Fibroblast of pulmonary artery (primary cell): ENCODE measurements at regions not wholly inside any gene's neighbourhood (a gene's known extent, or its start where the extent isn't known, plus 50 kb on each side); places are given as distances from the start of the nearest gene placed in this dataset.
A peak's percentile ranks its signal among the peaks of the same experiment; 100 is the strongest.

Experiments used
- DNase-seq: peaks from one replicate; pipeline ENCODE4 v3.0.0-alpha.2; 2010; ENCODE audit warnings: low read depth
- H3K4me3 ChIP-seq: replicated peaks from 2 replicates; pipeline ENCODE4 v1.5.1; 2011; ENCODE audit warnings: low read depth, mild to moderate bottlenecking, control low read depth, low read length, moderate library complexity
- TF ChIP-seq, protein P1 (sequence below): IDR thresholded peaks from 2 replicates; pipeline ENCODE4 v1.5.1; 2011; ENCODE audit warnings: mild to moderate bottlenecking, control low read depth, low read length, inconsistent platforms; ENCODE audit errors: missing control alignments

DNA sequence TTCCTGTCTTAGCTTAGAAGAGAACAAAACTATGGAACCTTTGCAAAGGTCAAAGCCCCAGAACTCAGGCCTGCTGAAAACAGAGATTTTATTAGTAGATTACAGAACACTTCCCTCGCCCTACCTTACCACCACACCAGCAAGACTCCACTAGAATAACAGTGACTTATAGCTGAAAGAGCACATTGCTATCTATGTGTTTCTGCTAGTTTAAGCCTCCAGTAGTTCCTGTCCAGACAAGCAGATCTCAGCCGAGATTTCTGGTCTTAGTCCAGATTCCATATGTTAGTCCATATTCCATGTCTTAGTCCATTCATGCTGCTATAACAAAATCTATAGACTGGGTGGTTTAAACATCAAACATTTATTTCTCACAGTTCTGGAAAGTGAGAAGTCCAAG, 412.3 kb upstream of the ID4 start:
- no peak for DNase-seq
- no peak overlapping the region for H3K4me3 ChIP-seq
- TF ChIP-seq, protein P1, sequence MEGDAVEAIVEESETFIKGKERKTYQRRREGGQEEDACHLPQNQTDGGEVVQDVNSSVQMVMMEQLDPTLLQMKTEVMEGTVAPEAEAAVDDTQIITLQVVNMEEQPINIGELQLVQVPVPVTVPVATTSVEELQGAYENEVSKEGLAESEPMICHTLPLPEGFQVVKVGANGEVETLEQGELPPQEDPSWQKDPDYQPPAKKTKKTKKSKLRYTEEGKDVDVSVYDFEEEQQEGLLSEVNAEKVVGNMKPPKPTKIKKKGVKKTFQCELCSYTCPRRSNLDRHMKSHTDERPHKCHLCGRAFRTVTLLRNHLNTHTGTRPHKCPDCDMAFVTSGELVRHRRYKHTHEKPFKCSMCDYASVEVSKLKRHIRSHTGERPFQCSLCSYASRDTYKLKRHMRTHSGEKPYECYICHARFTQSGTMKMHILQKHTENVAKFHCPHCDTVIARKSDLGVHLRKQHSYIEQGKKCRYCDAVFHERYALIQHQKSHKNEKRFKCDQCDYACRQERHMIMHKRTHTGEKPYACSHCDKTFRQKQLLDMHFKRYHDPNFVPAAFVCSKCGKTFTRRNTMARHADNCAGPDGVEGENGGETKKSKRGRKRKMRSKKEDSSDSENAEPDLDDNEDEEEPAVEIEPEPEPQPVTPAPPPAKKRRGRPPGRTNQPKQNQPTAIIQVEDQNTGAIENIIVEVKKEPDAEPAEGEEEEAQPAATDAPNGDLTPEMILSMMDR = no peak

DNA sequence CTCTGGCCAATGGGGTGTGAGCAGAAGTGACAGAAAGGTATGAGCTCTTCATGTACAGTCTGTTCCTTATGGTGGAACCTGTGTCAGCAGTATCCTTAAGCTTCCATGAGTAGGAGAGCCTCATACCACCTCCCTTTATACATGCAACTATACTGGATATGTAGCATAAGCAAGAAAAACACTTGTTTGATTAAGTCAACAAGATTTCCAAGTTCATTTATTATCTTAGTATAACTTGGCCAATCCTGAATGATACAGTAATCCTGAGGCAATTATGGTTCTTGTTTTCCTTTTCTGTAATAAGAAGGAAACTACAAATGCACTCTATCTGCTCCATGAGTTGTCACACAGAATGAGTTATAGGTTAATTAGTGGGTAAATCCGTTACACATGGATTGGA, 409.6 kb upstream of the ID4 start:
- no peak for DNase-seq
- TF ChIP-seq, protein P1 = no peak
- H3K4me3 ChIP-seq = no peak overlapping the region

DNA sequence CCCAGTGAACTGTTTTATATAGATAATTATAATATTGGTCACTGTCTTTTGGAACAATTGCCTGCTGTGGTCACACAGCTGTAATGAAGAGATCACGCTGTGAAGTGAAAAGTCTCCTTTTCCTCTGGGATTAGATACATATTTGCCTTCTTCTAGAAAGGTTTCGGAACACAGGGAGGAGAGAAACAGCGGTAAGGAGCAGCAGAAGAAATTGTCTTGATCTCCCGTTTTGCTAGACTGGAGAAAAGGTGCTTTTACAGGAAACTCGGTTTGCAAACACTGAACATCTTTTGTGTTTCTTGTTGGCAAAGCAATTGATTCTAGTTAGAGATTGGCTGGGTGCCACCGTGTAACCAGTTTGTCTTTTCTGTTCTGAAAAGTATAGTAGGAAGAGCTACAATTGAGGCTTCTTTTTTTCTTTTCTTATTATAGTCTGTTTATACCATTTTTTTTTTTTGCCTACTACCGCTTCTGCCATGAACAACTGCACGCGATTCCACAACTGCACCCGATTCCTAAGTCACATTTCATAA, 404.1 kb upstream of the ID4 start:
- H3K4me3 ChIP-seq = no peak overlapping the region
- DNase-seq = peak; percentile 26
- TF ChIP-seq, protein P1 = no peak

DNA sequence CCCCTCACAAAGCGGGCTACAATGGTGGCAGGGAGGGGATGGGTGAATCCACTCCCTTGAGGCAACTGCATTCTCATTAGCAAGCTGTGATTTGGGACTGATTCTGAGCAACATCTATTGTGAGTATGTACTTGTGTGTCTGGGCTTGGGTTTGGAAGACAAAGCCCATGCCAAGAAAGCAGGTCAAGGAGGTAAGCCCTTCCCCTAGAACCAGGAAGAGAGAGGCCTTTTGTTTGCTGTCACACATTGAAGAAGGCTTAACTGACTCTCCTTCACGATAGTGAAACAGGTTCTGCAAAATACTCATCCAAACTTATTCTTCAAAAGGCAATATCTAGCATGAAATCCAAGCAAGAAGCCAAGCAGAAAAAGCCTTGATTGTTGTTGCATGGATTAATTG, 403.1 kb upstream of the ID4 start:
- TF ChIP-seq, protein P1 = no peak
- DNase-seq = no peak
- H3K4me3 ChIP-seq = no peak overlapping the region

DNA sequence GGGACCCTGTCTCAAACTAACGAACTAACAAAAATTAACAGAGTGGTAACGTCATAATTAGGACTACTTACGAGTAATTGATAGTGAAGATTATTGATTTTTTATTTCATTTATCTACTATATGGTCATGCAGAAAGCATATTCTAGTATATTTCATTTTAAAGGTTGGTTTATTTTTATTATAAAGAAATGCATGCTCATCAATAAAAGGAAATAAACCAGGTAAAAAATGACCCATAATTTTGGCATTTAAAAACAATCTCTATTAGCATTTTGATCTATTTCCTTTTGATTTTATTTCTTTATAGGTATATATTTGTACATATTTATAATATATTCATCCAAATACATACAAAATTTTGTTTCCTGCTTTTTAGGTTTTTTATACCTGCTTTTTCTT, 401.4 kb upstream of the ID4 start:
- TF ChIP-seq, protein P1 = no peak
- no peak overlapping the region for H3K4me3 ChIP-seq
- DNase-seq = no peak

DNA sequence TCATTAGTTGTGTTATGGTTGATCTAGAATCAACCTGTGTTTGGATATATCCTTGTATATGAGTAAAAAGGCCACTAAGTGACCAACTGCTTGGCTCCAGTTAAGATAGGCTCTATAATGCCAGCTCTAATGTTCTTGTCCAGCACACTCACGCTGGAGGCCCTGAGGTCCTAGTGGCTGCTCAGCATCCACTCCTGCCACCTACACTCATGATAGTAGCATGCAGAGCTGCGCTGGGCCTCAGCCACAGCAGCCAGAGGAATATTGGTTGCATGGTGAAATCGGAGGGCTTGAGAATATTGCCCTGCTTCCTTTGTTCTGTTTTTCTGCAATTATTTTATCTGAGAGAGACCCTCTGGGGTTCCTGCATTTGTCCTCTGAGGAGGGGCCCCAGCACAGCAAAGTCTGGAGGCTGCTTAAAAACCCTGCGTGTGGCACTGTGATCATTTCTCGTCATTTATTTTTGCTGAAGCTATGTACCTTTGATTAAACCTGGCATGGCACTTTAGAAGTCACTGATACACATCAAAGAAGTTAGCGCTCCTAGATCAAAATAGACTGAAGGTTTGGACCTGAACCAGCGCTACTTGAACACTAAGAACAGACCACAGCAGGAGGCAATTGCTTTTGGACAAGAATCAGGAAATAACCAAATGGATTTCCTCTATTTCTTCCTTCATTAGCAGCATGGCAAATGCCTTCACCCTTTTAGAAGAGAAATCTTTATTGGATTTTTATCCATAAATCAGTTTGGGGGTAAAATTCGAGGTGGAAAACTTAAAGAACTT, 398.4 kb upstream of the ID4 start:
- TF ChIP-seq, protein P1 = no peak
- H3K4me3 ChIP-seq = no peak overlapping the region
- no peak for DNase-seq

DNA sequence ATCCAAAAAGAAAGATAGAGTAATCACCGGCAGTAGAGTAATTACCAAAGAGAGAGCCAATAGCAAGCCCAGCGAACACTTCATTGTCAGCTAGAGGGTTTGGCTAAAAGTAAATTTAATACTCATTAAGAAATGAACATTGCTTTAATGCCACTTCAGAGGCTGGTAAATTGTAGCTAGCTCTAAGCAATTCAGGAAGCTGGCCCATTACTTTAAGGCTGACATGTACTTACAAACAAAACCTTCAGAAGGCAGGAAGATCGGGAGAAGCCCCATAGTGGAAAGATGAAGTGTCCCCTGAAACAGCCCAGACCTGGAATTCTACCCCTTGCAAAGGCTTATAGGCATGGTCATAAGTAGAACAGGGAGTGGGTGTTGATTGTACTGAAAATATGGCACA, 396.6 kb upstream of the ID4 start:
- H3K4me3 ChIP-seq = no peak overlapping the region
- DNase-seq = no peak
- TF ChIP-seq, protein P1 = no peak
